ENCODE measurements at regions not wholly inside any gene's neighbourhood (a gene's known extent, or its start where the extent isn't known, plus 50 kb on each side); places are given as distances from the start of the nearest gene placed in this dataset.

- TF ChIP-seq SP1 (IDR thresholded peaks at IDR 0.05) (no peak), CTCF (IDR thresholded peaks at IDR 0.05; ENCODE audit: low read depth, low read length, missing input control) (no peak), REST (IDR thresholded peaks at IDR 0.05) (no peak), MAX (IDR thresholded peaks at IDR 0.05) (no peak), TAF1 (conservative IDR thresholded peaks at IDR 0.05) (no peak), RAD21 (IDR thresholded peaks at IDR 0.05) (no peak), HNF4A (conservative IDR thresholded peaks at IDR 0.05) (no peak), JUND (IDR thresholded peaks at IDR 0.05) (no peak), ATF3 (IDR thresholded peaks at IDR 0.05) (no peak)
Observed at GRCh38 chr2:228673876-228674554, 492.5 kb upstream of the SPHKAP start.

Measured in liver (tissue), 3 donors.